ENCODE measurements at regions not wholly inside any gene's neighbourhood (a gene's known extent, or its start where the extent isn't known, plus 50 kb on each side); places are given as distances from the start of the nearest gene placed in this dataset.
"Not testable (repeated sequence)": the region's sequence is repeated elsewhere in the genome, so short reads cannot be mapped to it uniquely, and the experiment has no call there.

DNA sequence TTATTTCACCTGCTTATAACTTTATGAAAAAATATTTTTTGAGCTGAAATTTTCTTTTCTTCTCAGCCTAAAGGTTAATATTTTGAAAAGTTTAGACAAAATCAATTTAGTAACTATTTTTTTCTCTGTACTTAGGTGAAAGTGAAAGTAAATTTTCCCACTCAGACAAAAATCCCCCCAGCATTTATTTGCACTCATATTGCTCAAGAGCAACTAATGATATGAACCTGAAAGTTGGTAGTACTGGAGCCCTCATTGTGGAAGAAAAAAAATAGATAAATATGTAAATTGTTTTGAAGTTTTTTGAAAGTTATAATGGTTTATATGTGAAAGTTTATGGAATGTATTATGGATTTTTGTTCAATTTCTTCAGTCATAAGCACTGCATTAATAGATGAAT, 1005.9 kb upstream of the ATXN7L3B start:
- H3K27ac ChIP-seq = peak overlapping the region; percentile 94; the same call in 1 of the 2 replicates
- TF ChIP-seq ZFX (IDR thresholded peaks at IDR 0.05; ENCODE audit: borderline replicate concordance) = no peak
- TF ChIP-seq, protein P1, sequence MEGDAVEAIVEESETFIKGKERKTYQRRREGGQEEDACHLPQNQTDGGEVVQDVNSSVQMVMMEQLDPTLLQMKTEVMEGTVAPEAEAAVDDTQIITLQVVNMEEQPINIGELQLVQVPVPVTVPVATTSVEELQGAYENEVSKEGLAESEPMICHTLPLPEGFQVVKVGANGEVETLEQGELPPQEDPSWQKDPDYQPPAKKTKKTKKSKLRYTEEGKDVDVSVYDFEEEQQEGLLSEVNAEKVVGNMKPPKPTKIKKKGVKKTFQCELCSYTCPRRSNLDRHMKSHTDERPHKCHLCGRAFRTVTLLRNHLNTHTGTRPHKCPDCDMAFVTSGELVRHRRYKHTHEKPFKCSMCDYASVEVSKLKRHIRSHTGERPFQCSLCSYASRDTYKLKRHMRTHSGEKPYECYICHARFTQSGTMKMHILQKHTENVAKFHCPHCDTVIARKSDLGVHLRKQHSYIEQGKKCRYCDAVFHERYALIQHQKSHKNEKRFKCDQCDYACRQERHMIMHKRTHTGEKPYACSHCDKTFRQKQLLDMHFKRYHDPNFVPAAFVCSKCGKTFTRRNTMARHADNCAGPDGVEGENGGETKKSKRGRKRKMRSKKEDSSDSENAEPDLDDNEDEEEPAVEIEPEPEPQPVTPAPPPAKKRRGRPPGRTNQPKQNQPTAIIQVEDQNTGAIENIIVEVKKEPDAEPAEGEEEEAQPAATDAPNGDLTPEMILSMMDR (IDR thresholded peaks at IDR 0.05) = no peak

DNA sequence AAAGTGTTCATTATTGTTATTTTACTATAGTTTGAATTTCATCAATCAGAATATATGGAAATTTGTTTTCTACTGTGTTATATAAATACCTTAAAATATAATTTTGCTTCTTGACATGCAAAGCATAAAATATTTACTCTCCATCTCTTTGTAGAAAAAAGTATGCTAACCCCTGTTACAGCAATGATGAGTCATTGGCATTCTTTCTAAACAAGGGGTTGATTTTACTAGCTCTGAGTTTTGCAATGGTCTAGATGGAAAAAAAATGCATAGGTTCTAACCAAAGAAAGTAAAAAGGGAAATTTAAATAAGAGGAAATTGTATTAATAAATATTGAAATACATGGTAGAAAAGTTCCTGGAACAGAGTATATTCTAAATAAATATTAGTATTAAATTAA, 990.2 kb upstream of the ATXN7L3B start:
- no peak overlapping the region for H3K27ac ChIP-seq
- no peak for TF ChIP-seq ZFX (IDR thresholded peaks at IDR 0.05; ENCODE audit: borderline replicate concordance)
- TF ChIP-seq, protein P1 (IDR thresholded peaks at IDR 0.05) = no peak

DNA sequence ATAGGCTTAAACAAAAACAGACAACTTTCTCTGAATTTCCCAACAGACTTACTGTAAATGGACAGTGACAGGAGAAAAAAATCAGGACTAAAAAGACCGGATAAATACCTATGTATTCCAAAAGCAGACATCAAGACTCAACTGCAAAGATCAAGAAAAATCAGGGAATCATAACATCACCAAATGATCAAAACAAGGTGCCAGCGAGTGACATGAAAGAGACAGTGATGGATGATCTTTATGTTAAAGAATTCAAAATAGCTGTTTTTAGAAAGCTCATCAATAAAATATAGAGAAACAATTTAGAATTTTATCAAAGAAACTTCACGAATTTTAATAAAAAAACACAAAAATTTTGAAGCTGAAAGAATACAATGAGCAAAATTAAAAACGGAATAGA, 952.5 kb upstream of the ATXN7L3B start:
- H3K27ac ChIP-seq = no peak overlapping the region
- TF ChIP-seq, protein P1 (IDR thresholded peaks at IDR 0.05) = no peak
- no peak for TF ChIP-seq ZFX (IDR thresholded peaks at IDR 0.05; ENCODE audit: borderline replicate concordance)

DNA sequence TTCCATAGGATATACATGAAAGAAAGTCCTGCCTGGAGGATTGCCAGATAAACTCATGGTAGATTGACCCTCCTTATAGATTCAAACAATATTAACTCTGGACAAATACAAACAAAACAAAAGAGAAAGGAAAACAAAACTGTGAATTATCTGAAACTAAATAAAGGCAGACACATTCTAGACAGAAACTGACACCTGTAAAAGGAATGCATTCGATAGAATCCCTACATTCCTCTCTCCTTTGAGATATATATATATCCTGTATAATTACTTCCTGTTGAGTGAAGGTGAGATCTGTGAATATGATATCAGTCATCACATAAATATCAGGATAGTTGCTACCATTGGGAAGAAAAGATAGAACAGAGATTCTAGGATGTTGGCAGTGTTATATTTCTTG, 948.4 kb upstream of the ATXN7L3B start:
- TF ChIP-seq, protein P1 (IDR thresholded peaks at IDR 0.05) = no peak
- TF ChIP-seq ZFX (IDR thresholded peaks at IDR 0.05; ENCODE audit: borderline replicate concordance) = no peak
- H3K27ac ChIP-seq = peak overlapping the region; percentile 24; the same call in 1 of the 2 replicates

DNA sequence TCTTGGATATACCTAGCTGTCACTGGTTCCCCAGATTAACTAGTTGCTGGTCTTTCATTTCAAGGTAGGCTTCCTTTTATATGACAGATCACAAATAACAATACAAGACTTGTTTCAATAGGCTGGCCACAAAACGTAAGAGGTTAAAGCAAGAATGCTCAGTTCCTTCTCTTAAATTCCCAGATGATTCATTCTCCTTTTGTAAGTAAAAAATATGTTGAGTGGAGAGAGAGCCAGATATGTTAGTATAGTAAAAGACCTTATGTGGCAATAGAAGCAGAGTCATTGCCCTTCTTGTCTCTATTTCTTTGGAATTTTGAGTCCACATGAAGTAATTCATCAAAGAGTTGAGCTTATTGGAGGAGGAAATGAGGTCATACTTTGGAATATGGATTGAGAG, 939.0 kb upstream of the ATXN7L3B start:
- no peak overlapping the region for H3K27ac ChIP-seq
- TF ChIP-seq ZFX (IDR thresholded peaks at IDR 0.05; ENCODE audit: borderline replicate concordance) = no peak
- TF ChIP-seq, protein P1 (IDR thresholded peaks at IDR 0.05) = no peak

DNA sequence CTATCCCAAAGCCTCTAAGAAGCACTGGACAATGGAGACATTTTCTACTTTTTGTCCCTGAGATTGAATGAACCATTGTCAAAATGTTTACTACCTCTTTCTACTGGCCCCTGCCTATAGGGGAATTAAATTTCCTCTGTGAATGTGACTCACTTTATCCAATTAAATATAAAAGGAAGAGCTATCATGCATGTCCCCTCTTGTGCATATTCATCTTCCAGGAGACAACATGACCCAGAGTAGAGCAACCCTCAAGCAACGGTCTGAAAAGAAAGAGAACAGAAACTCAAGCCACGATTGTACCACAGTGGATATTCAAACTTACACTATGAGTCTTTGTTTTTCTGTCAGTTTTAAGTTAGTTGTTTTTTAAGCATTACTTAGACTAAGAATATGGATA, 938.4 kb upstream of the ATXN7L3B start:
- no peak overlapping the region for H3K27ac ChIP-seq
- TF ChIP-seq ZFX (IDR thresholded peaks at IDR 0.05; ENCODE audit: borderline replicate concordance) = no peak
- TF ChIP-seq, protein P1 (IDR thresholded peaks at IDR 0.05) = no peak

DNA sequence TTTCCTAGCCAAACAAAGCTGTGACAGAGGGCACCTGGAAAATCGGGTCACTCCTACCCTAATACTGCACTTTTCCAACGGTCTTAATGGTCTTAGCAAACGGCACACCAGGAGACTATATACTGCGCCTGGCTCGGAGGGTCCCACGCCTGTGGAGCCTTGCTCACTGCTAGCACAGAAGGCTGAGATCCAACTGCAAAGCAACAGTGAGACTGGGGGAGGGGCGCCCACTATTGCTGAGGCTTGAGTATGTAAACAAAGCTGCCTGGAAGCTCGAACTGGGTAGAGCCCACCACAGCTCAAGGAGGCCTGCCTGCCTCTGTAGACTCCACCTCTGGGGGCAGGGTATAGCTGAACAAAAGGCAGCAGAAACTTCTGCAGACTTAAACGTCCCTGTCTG, 931.7 kb upstream of the ATXN7L3B start:
- not testable (repeated sequence) for H3K27ac ChIP-seq

DNA sequence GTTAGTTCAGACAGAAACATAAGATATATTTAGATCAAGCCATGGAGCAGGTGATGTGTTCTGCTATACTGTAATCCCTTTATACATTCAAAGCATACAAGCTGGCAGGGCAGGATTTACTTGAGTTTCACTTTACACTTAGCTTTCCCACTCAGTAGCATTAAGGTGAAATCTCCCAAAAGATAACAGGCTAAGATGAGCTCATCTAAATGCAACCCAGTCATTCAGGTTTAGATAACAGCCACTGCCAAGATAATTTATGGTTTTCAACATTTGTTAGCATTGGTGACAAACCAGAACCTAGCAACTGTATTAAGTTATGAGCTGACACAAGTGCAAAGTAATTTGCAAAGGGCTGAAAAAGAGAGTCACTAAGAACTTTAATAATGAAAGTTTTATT, 925.1 kb upstream of the ATXN7L3B start:
- H3K27ac ChIP-seq = no peak overlapping the region
- no peak for TF ChIP-seq ZFX (IDR thresholded peaks at IDR 0.05; ENCODE audit: borderline replicate concordance)
- TF ChIP-seq, protein P1 (IDR thresholded peaks at IDR 0.05) = no peak
